ENCODE measurements at regions not wholly inside any gene's neighbourhood (a gene's known extent, or its start where the extent isn't known, plus 50 kb on each side); places are given as distances from the start of the nearest gene placed in this dataset.

DNA sequence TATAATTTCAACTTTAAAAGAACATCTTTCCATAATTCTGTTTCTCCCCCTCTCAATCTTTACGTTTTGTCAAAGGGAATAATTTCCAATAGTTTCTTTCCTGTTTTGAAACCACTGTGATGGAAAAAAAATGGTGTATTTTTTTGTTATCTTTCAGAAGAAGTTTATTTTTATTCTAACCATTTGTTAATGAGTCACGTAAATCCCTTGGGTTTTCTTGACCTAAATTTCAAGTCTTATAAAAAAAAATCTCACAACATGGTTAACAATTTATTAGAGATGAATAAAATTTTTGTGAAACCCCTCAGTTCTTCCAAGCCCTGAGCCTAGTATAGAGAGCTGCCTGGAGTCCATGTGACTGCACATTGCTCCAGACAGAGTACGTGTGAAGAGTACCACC lies 106.1 kb upstream of the FBXL17 start:
- TF ChIP-seq, protein P1, sequence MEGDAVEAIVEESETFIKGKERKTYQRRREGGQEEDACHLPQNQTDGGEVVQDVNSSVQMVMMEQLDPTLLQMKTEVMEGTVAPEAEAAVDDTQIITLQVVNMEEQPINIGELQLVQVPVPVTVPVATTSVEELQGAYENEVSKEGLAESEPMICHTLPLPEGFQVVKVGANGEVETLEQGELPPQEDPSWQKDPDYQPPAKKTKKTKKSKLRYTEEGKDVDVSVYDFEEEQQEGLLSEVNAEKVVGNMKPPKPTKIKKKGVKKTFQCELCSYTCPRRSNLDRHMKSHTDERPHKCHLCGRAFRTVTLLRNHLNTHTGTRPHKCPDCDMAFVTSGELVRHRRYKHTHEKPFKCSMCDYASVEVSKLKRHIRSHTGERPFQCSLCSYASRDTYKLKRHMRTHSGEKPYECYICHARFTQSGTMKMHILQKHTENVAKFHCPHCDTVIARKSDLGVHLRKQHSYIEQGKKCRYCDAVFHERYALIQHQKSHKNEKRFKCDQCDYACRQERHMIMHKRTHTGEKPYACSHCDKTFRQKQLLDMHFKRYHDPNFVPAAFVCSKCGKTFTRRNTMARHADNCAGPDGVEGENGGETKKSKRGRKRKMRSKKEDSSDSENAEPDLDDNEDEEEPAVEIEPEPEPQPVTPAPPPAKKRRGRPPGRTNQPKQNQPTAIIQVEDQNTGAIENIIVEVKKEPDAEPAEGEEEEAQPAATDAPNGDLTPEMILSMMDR (IDR thresholded peaks at IDR 0.05) = no peak
- TF ChIP-seq POLR2A (IDR thresholded peaks at IDR 0.05) = no peak

All from lower leg skin (tissue), 3 donors.